GM23338 (cell line): ENCODE measurements at regions not wholly inside any gene's neighbourhood (a gene's known extent, or its start where the extent isn't known, plus 50 kb on each side); places are given as distances from the start of the nearest gene placed in this dataset.

ENCODE experiments used
- CREB1 ChIP-seq: fragments of 250-450 bp; sonication (Bioruptor Pico); IDR thresholded peaks from 2 replicates; pipeline ENCODE4 v1.5.0; 2020; ENCODE audit warnings: low read depth, mild to moderate bottlenecking, moderate library complexity
- CTCF ChIP-seq, 2 experiments: fragments of 200-600 bp in 1 of 2; sonication (generic) in 1 of 2; conservative IDR thresholded peaks; 2 replicates each; pipeline versions ENCODE4 v1.5.1 to v1.6.1; 2016 to 2017; ENCODE audit warnings: antibody characterized with exemption in 2 of 2, low read depth in 2 of 2, mild to moderate bottlenecking in 2 of 2, moderate library complexity in 1 of 2
- EZH2 ChIP-seq: fragments of 200-600 bp; sonication (generic); IDR thresholded peaks from one replicate; pipeline ENCODE4 v1.8.0; 2017; ENCODE audit warnings: antibody characterized with exemption, mild to moderate bottlenecking, low read depth; ENCODE audit not compliant: unreplicated experiment
- EZH2phosphoT487 ChIP-seq: fragments of 200-600 bp; sonication (generic); IDR thresholded peaks from one replicate; pipeline ENCODE4 v1.8.1; 2018; ENCODE audit warnings: antibody characterized with exemption; ENCODE audit not compliant: unreplicated experiment
- JUNB ChIP-seq: IDR thresholded peaks from one replicate; pipeline ENCODE4 v1.6.1; 2016; ENCODE audit warnings: antibody characterized with exemption; ENCODE audit not compliant: unreplicated experiment
- NANOG ChIP-seq: IDR thresholded peaks from 2 replicates; pipeline ENCODE4 v1.6.1; 2016; ENCODE audit warnings: antibody characterized with exemption, borderline replicate concordance
- POLR2AphosphoS5 ChIP-seq: IDR thresholded peaks from 2 replicates; pipeline ENCODE4 v1.6.1; 2016; ENCODE audit warnings: antibody characterized with exemption, low read depth
- ZNF114 ChIP-seq: fragments of 250-450 bp; sonication (Bioruptor Pico); IDR thresholded peaks from 2 replicates; pipeline ENCODE4 v1.5.0; 2020; ENCODE audit warnings: mild to moderate bottlenecking, moderate library complexity
- ZNF331 ChIP-seq: fragments of 250-450 bp; sonication (Bioruptor Pico); IDR thresholded peaks from 2 replicates; pipeline ENCODE4 v1.5.0; 2020; ENCODE audit warnings: low read depth, mild to moderate bottlenecking, moderate library complexity
- TF ChIP-seq, protein P1 (sequence below): IDR thresholded peaks from one replicate; pipeline ENCODE4 v1.6.1; 2018; ENCODE audit warnings: antibody characterized with exemption; ENCODE audit not compliant: unreplicated experiment
- TF ChIP-seq, protein P2 (sequence below): IDR thresholded peaks from 2 replicates; pipeline ENCODE4 v1.6.1; 2016; ENCODE audit warnings: antibody characterized with exemption

GRCh38 chr1:217240656-217241055 is 390.2 kb downstream of the GPATCH2 start:
- TF ChIP-seq CTCF (conservative IDR thresholded peaks at IDR 0.05; ENCODE audit: low read depth in 2 of 2) (no peak), CREB1 (no peak), EZH2 (no peak), EZH2phosphoT487 (no peak), POLR2AphosphoS5 (no peak), ZNF114 (no peak), JUNB (no peak), ZNF331 (no peak), NANOG (no peak)
- TF ChIP-seq, protein P1, sequence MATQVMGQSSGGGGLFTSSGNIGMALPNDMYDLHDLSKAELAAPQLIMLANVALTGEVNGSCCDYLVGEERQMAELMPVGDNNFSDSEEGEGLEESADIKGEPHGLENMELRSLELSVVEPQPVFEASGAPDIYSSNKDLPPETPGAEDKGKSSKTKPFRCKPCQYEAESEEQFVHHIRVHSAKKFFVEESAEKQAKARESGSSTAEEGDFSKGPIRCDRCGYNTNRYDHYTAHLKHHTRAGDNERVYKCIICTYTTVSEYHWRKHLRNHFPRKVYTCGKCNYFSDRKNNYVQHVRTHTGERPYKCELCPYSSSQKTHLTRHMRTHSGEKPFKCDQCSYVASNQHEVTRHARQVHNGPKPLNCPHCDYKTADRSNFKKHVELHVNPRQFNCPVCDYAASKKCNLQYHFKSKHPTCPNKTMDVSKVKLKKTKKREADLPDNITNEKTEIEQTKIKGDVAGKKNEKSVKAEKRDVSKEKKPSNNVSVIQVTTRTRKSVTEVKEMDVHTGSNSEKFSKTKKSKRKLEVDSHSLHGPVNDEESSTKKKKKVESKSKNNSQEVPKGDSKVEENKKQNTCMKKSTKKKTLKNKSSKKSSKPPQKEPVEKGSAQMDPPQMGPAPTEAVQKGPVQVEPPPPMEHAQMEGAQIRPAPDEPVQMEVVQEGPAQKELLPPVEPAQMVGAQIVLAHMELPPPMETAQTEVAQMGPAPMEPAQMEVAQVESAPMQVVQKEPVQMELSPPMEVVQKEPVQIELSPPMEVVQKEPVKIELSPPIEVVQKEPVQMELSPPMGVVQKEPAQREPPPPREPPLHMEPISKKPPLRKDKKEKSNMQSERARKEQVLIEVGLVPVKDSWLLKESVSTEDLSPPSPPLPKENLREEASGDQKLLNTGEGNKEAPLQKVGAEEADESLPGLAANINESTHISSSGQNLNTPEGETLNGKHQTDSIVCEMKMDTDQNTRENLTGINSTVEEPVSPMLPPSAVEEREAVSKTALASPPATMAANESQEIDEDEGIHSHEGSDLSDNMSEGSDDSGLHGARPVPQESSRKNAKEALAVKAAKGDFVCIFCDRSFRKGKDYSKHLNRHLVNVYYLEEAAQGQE: no peak
- TF ChIP-seq, protein P2, sequence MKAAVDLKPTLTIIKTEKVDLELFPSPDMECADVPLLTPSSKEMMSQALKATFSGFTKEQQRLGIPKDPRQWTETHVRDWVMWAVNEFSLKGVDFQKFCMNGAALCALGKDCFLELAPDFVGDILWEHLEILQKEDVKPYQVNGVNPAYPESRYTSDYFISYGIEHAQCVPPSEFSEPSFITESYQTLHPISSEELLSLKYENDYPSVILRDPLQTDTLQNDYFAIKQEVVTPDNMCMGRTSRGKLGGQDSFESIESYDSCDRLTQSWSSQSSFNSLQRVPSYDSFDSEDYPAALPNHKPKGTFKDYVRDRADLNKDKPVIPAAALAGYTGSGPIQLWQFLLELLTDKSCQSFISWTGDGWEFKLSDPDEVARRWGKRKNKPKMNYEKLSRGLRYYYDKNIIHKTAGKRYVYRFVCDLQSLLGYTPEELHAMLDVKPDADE: no peak
